Islet precursor cell (in vitro differentiated cells): ENCODE measurements at regions not wholly inside any gene's neighbourhood (a gene's known extent, or its start where the extent isn't known, plus 50 kb on each side); places are given as distances from the start of the nearest gene placed in this dataset.

ENCODE experiments used
- DNase-seq: peaks from one replicate; pipeline ENCODE4 v3.0.0-alpha.2; 2018

DNA sequence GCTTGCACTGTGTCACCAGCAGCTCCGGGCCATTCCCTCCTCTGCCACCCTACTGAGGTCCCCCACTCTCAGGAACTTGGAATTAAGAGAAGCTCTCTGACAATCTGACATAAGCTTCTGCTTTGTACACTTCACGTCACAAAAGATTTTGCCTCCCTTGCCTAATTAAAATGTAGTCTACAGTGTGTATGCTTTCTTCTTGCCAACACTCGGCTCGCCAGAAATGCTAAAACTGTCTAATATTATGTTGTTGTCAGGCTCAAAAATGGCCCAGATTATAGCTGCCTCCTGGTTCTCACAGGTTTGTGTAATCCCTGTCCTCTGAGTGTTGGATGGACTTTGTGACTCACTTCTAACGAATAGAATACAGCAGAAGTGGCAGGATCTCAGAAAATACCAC lies 474.7 kb downstream of the MBD2 start:
- no peak for DNase-seq

DNA sequence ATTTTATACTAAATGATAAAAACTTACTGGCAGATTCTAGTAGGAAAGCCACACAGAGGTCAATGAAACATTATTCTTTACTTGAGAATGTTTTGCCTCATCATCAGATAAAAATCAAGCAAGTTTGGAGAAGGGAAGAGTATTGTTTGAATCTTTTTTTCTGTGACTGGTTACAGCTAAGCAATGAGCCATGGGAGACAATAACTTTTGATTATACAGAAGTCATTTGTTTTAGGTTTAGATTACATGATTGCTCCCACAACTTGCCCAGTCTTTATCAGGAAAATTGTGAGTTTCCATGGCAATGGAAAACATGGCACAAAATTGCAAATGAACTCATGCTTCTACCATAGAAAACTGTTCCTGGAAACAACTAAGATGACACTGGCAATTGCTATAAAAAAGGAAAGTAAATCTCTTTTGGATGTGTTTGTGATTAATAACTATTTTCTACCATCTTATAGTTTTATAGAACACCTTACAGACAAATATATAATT lies 476.8 kb downstream of the MBD2 start:
- no peak for DNase-seq

DNA sequence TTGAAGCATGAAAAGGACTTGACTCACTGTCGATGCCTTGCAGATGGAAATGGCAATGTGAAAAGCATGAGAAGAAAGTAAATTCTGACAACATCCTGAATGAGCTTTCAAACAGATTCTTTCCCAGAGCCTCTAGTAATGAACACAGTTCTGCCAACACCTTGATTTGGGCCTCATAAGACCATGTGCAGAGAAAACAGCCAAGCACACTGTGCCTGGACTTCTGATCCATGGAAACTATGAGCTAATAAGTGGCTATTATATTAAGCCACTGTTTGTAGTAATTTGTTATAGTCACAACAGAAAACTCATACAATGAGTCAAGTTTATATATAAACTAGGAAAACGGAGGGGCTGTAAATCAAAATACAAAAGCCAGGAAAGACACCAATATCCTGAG lies 477.3 kb downstream of the MBD2 start:
- no peak for DNase-seq

DNA sequence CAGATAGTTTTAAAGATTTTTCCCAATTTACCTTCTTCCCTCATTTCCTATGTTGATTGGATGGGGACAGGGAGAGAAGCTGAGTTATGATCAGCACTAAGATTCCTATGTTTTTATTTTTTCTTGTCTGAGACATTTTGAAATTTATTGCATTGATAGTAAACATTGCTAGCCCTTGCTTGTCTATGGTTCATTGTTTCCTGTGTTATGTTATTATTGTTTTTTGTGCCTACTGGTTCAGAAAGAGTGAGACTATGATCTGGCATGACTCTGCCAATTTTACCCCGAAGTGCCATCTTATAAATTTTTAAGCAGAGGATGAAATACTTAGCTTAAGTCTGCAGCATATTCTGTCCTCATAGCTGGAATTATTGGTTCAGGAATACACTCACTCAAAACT lies 478.5 kb downstream of the MBD2 start:
- no peak for DNase-seq

DNA sequence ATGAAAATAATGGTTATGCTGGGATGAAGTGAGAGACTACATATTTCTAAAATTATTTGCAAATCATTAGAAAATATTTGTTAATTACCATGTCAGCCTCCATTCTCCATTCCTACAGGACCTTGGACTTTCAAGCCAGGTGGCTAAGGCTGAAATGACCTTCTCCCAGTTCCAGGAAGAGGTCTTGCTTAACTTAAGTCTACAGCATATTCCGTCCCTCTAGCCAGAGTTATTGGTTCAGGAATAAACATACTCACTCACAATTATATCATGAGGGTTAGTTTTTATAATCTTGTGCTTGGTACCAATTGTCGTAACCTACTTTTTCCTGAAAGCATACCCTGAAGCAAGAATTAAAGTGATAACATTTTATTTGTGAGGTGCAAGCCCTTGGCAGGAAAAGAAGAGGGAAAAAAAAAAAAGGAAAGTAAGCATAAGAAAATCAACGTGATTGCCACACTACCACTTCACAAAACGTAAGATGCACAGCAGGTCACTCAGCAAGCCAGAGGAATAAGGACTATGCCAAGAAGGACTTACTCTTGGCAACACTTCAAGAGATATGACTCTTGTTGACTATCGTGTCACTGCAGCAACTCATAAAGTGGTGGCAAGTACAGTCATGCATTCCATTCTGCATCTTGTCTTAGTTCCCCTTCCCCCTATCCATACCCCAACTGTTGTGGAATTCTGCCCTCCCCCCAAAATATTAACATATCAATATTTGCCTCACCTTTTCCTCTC lies 479.1 kb downstream of the MBD2 start:
- no peak for DNase-seq

DNA sequence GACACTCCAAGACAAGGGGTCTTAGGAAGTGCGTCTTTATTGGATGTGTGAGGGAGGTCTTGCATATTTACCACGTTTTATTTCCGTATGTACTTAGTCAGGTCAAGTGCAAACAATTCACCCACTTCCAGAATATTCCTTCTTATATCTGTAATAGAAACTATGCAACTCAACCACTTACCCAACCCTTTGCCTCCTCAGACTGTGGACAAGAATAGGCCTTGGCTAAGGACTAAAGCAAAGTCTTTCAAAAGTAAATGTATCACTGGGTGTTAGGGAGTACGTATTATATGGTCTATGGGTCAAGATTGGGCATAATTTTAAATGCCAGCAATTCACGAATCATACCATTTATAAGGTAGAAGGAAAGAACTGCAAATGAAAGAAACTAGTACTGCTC lies 484.8 kb downstream of the MBD2 start:
- no peak for DNase-seq

DNA sequence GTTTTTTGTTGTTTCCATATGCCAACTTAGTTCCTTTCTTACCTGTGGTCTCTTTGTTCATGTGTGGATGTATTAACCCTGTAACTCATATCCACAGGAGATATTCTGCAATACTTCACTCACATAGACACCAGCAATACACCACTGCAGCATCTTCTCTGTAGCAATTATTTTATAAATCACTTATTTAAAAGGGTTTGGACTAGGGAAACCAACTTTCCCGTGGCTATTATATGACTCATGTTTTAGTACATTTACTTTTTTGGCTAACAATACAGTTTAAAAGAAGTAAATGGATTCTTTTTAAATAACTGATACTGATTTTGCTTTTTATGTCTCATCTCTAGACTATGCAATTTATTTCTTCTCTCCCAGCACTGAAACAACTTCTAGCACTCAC lies 488.9 kb downstream of the MBD2 start:
- DNase-seq = no peak

DNA sequence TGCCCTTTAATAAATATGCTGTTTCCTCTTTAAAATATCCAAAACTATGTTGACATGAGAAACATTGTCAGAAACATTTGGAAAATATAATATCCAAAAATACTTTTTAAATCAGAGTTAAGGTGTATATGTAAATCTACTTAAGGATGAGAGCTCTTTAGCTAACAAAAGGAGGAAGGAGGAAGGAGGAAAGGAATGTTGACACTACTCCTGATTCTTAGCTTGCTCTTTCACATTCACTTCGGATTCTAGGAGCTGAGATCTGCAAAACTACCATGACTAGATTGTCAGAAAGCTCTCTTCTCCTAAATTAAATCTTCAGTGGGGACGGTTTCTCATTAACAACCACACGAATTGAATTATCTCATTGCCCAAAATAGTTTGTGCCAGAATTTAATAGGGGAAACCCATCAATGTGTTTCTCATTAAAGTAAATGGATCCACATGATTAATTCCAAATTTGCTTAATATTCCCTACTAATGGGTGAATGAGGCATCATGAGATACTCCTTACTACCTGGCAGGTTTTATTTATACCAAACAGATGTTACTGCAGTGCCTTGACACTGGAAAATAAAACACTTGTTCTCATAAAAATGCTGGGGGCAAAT lies 509.1 kb downstream of the MBD2 start:
- no peak for DNase-seq

DNA sequence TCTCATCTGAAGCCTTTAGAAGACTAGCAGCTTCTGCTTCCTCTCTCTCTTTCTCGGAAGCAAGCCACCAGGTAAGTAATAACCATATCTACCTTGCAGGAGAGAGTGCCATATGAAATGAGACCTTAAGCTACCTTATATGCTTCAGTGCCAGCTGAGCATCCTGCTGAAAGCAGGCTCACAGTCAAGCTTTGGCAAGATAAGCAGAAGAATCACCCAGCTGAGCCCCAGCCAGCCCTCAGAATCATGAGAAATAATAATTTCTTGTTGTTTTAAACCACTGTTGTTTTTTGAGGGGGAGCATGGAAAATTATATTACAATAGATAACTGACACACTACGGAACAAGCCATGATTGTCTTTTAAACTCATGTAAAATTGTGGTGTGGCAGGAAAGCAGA lies 514.4 kb downstream of the MBD2 start:
- DNase-seq = no peak

DNA sequence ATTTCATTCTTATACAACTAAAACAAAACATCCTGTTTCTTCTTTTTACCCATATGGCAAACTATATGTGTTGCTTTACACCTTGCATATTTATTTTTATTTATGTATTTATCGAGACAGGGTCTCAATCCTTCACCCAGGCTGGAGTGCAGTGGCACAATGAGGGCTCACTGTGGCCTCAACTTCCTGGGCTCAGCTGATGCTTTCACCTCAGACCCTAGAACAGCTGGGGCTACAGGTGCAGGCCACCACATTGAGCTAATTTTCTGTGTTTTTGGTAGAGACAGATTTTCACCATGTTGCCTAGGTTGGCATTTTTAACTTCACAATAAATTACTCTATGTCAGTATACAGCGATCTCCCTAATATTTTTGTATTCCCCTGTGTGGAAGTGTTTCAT lies 522.0 kb downstream of the MBD2 start:
- no peak for DNase-seq

DNA sequence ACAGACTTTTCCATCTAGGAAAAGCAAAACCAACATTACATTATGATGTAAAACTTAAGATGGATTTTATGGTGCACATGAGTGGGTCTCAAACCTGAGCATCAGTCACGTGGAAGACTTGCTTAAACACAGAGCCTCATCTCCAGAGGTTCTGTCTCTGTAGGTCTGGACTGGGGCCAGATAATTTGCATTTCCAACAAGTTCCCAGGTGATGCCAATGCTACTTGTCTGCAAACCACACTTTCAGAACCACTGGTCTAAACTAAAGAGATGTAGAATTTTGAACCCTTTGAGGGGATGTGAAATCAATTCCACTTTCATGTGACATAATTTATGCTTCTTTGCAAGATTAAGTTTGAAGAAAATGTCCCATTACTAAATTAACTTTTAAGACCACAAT lies 522.8 kb downstream of the MBD2 start:
- DNase-seq = no peak

DNA sequence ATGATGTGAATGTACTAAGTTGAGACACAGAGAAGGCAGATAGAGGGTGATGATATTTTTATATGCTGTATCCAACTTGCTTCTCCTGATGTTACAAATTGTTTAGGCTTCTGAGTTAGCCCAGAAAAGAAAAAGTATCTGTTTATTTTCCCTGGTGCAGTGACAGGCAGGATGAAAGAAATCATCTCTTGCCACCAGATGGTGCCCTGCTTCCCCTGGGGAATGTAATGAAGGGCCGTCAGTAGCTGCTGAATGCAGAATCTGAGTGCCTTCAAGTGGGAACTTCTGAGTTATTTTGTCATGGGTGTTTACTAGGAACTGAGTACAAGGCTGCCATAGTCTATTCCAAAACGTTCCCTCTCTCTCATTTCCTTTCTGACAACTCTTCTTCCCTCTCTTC lies 525.6 kb downstream of the MBD2 start:
- DNase-seq = peak; percentile 67

DNA sequence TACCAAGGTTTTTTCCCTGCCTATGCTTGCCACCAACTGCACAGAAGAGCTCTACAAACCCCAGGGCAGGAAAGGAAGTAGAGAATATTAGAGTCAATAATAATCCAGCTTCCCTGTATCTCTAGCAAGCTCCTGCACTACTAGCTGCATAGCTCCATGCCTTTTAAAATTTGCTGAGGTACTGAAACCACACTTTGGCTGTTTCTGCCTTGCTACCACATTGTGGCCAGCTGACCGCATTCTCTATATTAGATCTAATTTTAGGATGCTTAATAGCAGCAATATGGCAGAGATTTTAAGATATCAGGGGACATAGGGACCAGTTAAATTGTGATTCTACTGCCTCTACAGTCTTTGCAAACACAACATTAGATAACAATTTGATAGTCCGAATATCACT lies 534.6 kb downstream of the MBD2 start:
- no peak for DNase-seq

DNA sequence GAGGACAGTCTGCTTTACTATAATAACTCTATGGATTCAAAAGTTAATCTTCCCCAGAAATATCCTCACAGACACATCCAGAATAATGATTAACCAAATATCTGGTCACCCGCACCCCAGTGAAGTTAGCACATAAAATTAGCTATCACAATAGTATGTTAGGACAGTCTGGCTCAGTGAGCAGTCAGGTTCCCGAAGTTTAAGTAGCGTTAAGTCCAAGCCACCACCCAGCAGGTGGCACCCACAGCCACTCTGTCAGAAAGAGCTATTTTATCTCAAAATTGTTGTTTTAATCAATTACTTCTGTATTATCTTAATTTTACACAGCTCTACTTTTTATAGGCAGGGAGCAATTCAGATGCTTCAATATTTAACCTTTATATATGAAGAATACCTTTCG lies 537.5 kb downstream of the MBD2 start:
- no peak for DNase-seq

DNA sequence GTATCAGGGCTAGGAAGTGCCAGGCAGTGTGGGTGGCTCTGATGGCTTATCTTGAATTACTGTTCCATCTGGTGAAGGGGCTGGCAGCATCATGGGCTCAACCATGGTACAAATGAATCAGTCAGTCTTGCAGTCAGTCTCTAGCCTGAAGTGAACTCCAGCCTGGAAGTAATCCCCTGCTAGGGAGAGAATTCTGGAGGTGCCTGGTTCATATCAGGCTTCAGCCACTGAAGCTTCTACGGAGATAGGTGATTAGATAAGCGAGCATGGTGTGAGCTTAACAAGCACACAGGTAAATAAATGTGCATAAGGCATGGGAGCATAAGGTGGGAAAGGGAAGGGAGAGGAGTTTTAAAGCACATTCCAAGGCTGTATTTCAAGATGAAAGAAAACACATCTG lies 541.7 kb downstream of the MBD2 start:
- peak; percentile 57 for DNase-seq

DNA sequence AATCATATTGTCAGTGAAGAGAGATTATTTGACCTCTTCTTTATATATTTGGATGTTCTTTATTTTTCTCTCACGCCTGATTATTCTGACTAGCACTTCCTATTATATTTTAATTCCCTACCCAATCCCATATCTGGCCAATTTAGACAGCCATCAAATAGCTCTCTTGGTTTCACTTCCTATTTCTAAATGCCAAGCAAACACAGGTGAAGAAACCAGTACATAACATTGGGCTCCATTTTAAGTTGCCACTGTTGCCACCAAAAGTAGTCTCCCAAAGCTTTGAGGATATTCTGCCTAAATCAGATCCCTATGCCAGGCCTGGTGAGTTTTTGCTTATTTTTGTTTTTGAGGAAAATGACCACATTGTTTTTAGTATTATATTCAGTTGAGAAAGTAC lies 547.0 kb downstream of the MBD2 start:
- no peak for DNase-seq

DNA sequence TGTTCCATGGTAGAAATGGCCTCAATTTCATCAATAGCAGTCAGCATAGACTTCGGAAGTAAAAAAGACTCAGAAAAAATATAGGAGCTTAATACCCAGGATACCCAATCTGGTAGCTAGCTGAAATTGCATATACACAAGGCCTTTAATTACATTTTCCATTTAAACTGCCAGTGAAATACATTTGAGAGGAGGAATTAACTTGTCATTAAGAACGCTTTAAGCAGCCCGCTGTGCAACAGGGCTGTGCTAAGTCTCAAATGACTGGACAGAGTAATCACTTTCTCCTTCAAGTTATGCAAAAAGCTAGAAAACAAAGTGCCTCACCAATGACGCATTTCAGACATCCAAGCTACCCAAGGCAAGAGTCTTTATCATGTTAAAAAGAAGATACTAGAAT lies 558.8 kb downstream of the MBD2 start:
- no peak for DNase-seq

DNA sequence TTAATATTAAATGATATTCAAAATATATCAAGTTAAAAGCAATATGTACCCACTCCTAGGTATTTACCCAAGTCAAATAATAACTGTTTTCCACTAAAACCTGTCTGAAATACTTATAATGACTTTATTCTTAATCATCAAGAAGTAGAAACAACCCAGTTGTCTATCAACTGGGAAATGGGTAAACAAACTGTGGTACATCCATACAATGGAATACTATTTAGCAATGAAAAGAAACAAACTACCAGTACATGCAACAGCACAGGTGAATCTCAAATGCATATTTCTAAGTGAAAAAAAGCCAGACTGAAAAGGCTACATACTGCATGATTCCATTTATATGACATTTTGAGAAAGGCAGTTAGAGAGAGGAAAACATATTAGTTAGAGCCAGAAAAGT lies 559.9 kb downstream of the MBD2 start:
- no peak for DNase-seq

DNA sequence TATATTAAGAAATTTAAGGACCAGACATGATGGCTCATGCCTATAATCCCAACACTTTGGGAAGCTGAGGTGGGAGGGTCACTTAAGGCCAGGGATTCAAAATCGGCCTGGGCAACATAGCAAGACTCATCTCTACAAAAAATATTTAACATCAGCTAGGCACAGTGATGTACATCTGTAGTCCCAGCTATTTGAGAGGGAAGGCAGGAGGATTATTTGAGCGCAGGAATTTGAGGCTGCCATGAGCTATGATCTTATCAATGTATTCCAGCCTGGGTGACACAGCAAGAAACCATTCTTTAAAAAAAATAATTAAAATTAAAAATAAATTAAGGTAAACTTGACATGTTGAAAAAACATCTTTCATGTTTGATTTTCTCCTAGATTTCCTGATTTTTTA lies 564.2 kb downstream of the MBD2 start:
- DNase-seq = no peak

DNA sequence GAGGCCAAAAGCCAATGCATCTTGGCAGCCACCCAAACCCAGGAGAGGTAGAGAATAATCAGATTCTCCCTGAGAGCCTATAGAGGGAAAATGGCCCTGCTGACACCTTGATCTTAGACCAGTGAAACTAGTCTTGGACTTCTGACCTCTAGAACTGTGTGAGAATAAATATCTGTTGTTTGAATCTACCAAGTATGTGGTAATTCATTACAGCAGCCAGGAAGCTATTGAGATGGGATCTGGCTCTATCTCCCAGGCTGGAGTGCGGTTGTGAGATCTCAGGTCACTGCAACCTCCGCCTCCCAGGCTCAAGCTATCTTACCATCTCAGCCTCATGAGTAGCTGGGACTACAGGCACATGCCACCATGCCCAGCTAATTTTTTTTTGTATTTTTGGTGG lies 567.2 kb downstream of the MBD2 start:
- no peak for DNase-seq

DNA sequence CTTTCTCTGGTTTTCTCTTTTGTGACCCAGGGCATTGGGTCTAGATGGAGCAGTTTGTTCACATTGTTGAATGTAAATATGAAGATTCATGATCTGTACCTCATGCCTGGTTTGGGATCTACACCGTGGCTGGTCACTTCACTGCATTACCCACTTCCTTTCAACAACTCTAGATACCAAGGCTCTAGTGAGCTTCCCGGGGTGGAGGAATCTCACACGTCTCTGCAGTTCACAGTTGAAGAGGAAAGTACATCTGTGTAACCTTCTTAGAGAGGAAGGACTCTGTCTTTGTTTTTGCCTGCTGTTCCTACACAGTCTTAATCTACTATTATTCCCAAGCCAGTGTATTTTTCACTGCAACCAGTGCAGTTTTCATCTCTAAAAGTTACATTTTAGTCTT lies 574.8 kb downstream of the MBD2 start:
- no peak for DNase-seq

DNA sequence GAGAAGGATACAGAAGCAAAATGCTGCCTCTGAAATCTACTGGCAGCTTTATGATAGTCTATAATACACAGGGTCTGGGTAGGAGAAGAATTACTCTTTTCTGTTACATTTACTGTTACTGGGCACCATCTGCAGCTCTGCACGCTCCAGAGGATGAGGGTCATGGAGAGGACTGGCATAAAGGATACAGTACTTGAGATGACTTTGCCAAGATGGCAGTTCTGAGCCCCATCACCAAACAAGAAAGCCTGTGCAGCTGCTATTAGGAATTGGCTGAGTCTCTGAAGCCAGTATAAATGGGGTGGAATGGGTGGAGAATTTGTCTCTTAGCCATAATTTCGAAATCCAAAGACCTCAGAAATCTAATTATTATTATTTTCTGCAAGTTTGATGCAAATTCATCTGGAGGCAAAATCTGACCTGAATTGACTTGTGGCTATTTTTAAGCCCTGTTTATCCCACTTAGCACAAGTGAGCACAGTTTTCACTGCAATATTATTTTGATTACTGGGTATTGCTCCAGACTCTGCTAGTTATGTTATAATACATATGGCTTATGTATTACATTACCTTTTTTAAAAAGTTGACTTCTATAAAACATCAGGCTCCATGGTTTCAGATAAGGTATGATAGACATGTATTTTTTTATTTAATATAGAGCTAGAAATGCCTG lies 579.5 kb downstream of the MBD2 start:
- no peak for DNase-seq

DNA sequence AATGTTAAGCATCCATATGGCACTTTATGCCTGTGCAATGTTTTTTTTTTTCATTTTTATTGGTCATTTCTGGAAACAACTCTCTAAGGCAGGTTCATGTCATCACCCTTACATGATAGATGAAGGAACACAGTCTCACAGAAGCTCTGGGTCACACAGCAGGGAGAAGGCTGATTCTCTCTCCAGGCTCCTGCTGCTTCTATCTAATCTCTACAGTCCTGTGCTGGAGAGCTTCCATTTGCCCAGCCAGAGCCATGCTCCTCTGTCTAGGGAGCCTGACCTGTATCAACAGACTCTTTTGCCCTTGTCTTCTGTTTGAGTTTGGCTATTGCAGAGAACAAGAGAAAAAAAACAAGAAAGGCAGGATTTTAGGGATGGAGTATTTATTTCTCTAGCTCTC lies 584.8 kb downstream of the MBD2 start:
- no peak for DNase-seq

DNA sequence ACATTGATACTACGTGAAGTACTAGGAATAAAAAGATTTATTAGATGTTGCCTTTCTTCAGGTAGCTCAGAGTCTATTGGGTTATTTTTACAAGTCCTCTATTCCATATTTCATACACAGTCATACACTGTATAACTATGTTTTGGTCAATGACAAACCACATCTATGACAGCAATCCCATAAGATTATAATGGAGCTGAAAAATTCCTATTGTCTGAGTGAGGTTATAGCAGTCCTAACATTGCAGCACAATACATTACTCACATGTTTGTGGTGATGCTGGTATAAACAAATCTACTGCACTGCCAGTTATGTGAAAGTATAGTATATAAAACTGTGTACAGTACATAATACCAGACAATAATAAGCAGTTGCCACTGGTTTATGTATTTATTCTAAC lies 595.1 kb downstream of the MBD2 start:
- no peak for DNase-seq
